K562 (cell line): ENCODE measurements at regions not wholly inside any gene's neighbourhood (a gene's known extent, or its start where the extent isn't known, plus 50 kb on each side); places are given as distances from the start of the nearest gene placed in this dataset.

ENCODE experiments used
- ATAC-seq: fragments of 200-7000 bp; cut with Tn5 transposase; 3 replicates; pipeline ENCODE4 v1.9.1; 2020; ENCODE audit warnings: moderate library complexity
- BruUV-seq: library from RNA; stranded (reverse); fragments of 400-500 nt; replicated peaks from 2 replicates; lab custom pipeline; 2021; lab: Mats Ljungman, UMichigan
- CTCF ChIA-PET: fragments of 300-600 bp; formaldehyde crosslinking; extraction: SDS; loops from one replicate; lab custom pipeline; 2021; ENCODE audit warnings: low intra/inter-chr PET ratio; lab: Yijun Ruan, JAX
- POLR2A ChIA-PET: fragments of 300-600, 350-650 bp; sonication (Branson Sonifier 250); formaldehyde crosslinking; extraction: SDS; loops from one replicate; lab custom pipeline; 2021; ENCODE audit warnings: antibody characterized with exemption, inconsistent platforms; lab: Yijun Ruan, JAX
- DNase-seq, 4 experiments: peaks; one replicate each; pipeline versions ENCODE4 v3.0.0 to v3.0.0-alpha.2; 2011 to 2018; ENCODE audit warnings: low spot score in 3 of 4, mixed read lengths in 3 of 4; ENCODE audit errors: extremely low read depth in 1 of 4
- FAIRE-seq: peaks from 2 replicates; lab custom pipeline; 2011; peaks lifted over from hg19 to GRCh38; lab: Jason Lieb, UNC
- H2AFZ ChIP-seq: 2 replicates; pipeline ENCODE4 v1.6.0; 2011; ENCODE audit warnings: low read depth, low read length, control low read depth, inconsistent platforms
- H3K27ac ChIP-seq: fragments of 200-600 bp; 3 replicates; pipeline ENCODE4 v1.8.0; 2011; ENCODE audit warnings: low read depth, mild to moderate bottlenecking, control low read depth, inconsistent platforms, low read length, moderate library complexity, mixed read lengths; ENCODE audit errors: extremely low read depth
- H3K27me3 ChIP-seq, 2 experiments: fragments of 300-600 bp in 1 of 2; 2 replicates in 1 of 2; 3 replicates in 1 of 2; pipeline versions ENCODE4 v1.6.0 to v1.8.0; 2011; ENCODE audit warnings: inconsistent platforms in 2 of 2, low read length in 2 of 2, mild to moderate bottlenecking in 1 of 2, mixed read lengths in 1 of 2, moderate library complexity in 1 of 2; ENCODE audit not compliant: control insufficient read depth in 2 of 2, insufficient read depth in 2 of 2
- H3K36me3 ChIP-seq: fragments of 300-600 bp; 3 replicates; pipeline ENCODE4 v1.8.0; 2011; ENCODE audit warnings: mild to moderate bottlenecking, low read length, inconsistent platforms; ENCODE audit not compliant: control insufficient read depth, insufficient read depth
- H3K4me1 ChIP-seq, 2 experiments: fragments of 200-600 bp in 1 of 2; replicated peaks in 1 of 2; 2 replicates in 1 of 2; 3 replicates in 1 of 2; pipeline versions ENCODE4 v1.5.1 to v1.8.0; 2011; ENCODE audit warnings: inconsistent platforms in 2 of 2, low read length in 2 of 2, mild to moderate bottlenecking in 1 of 2, mixed read lengths in 1 of 2, moderate library complexity in 1 of 2; ENCODE audit not compliant: control insufficient read depth in 2 of 2, insufficient read depth in 2 of 2
- H3K4me2 ChIP-seq: 2 replicates; pipeline ENCODE4 v1.6.1; 2011; ENCODE audit warnings: low read length, control low read depth, inconsistent platforms, mixed read lengths; ENCODE audit not compliant: insufficient read depth
- H3K4me3 ChIP-seq: fragments of 200-600 bp; sonication (generic), shearing (Covaris generic); 2 replicates; pipeline ENCODE4 v1.5.1; 2016; ENCODE audit warnings: control low read depth, inconsistent platforms
- H3K79me2 ChIP-seq: fragments of 200-600 bp; 3 replicates; pipeline ENCODE4 v1.8.0; 2011; ENCODE audit warnings: low read length, inconsistent platforms; ENCODE audit not compliant: control insufficient read depth, insufficient read depth
- H3K9ac ChIP-seq, 2 experiments: 2 replicates each; pipeline versions ENCODE4 v1.6.0 to v1.6.1; 2011; ENCODE audit warnings: low read depth in 2 of 2, low read length in 2 of 2, control low read depth in 1 of 2, inconsistent platforms in 1 of 2, mild to moderate bottlenecking in 1 of 2, mixed read lengths in 1 of 2; ENCODE audit not compliant: insufficient read depth in 1 of 2
- H3K9me1 ChIP-seq: one replicate; pipeline ENCODE4 v1.6.0; 2011; ENCODE audit warnings: inconsistent platforms, mild to moderate bottlenecking, low read length, moderate library complexity; ENCODE audit not compliant: control insufficient read depth, insufficient read depth
- H3K9me3 ChIP-seq: replicated peaks from 2 replicates; pipeline ENCODE4 v1.5.1; 2011; ENCODE audit warnings: low read depth, low read length, inconsistent platforms; ENCODE audit not compliant: control insufficient read depth, insufficient read depth
- H4K20me1 ChIP-seq: replicated peaks from 2 replicates; pipeline ENCODE4 v1.6.1; 2011; ENCODE audit warnings: low read length, inconsistent platforms, mixed read lengths; ENCODE audit not compliant: control insufficient read depth, insufficient read depth
- ARID3A ChIP-seq: IDR thresholded peaks from 2 replicates; pipeline ENCODE4 v1.6.1; 2012; ENCODE audit warnings: low read depth, low read length, improper control_type of control experiment, borderline replicate concordance
- ZNF707 ChIP-seq: fragments of 250-450 bp; sonication (Bioruptor Pico); conservative IDR thresholded peaks from 2 replicates; pipeline ENCODE4 v1.8.0; 2022; ENCODE audit warnings: inconsistent platforms, mild to moderate bottlenecking, moderate library complexity
- WGBS: fragments of 100-300 bp; shearing (Covaris generic); methylation state at CpG from one replicate; pipeline ENCODE4 v1.1.6; 2016; ENCODE audit warnings: low coverage, mixed read lengths; ENCODE audit not compliant: insufficient coverage; ENCODE audit errors: missing lambda C conversion rate; 5-methylcytosine and 5-hydroxymethylcytosine counted together
- in situ Hi-C: fragments of 300-500 bp; cut with MboI; formaldehyde crosslinking; loops from 4 replicates; pipeline ENCODE4 v1.15.0; 2018; ENCODE audit warnings: inconsistent platforms, mixed read lengths
- intact Hi-C: fragments of 100-400 bp; cut with micrococcal nuclease; formaldehyde crosslinking; loops from 2 replicates; pipeline ENCODE4 v1.14.2; 2022

GRCh38 chr2:180306346-180306745 is 299.2 kb upstream of the CWC22 start:
- H3K4me3 ChIP-seq = no peak overlapping the region
- DNase-seq = no peak
- WGBS = 3% methylated on average over 2 of the region's 2 CpGs
- no peaks in the 10 kb centered on the region for H3K36me3 ChIP-seq
- no peaks in the 10 kb centered on the region for H3K9me3 ChIP-seq
- no peaks in the 10 kb centered on the region for H3K27me3 ChIP-seq
- POLR2A ChIA-PET = no interaction called here
- no peak for ATAC-seq
- no peak overlapping the region for H2AFZ ChIP-seq
- no peak for FAIRE-seq
- H3K9me1 ChIP-seq = no peaks in the 10 kb centered on the region
- no peak overlapping the region for H3K27ac ChIP-seq
- no peaks in the 10 kb centered on the region for H4K20me1 ChIP-seq
- no peak overlapping the region for H3K9ac ChIP-seq
- CTCF ChIA-PET = no interaction called here
- no peak overlapping the region for H3K4me2 ChIP-seq
- BruUV-seq = no TSS peak
- in situ Hi-C loops (no loop called here), intact Hi-C loops (no loop called here)
- TF ChIP-seq ARID3A = no peak
- TF ChIP-seq ZNF707 (CRISPR knock-in tag) = no peak
- TF ChIP-seq, all 486 proteins: peak for 0
- Histone ChIP-seq H3K79me2 (no peaks in the 10 kb centered on the region), H3K4me1 (no peaks in the 10 kb centered on the region)
